Activated CD4-positive, alpha-beta T cell treated with anti-CD3 and anti-CD28 coated beads, Interleukin-2, amount 50 U/mL, for 16 hours (primary cell): ENCODE measurements at regions not wholly inside any gene's neighbourhood (a gene's known extent, or its start where the extent isn't known, plus 50 kb on each side); places are given as distances from the start of the nearest gene placed in this dataset.

Experiments used
- DNase-seq: peaks from one replicate; pipeline ENCODE4 v3.0.0-alpha.2; 2020

GRCh38 chr3:103685939-103686338 lies 1251.1 kb downstream of the ZPLD1 start:
- no peak for DNase-seq

GRCh38 chr3:103690536-103690935 lies 1255.7 kb downstream of the ZPLD1 start:
- no peak for DNase-seq

DNA sequence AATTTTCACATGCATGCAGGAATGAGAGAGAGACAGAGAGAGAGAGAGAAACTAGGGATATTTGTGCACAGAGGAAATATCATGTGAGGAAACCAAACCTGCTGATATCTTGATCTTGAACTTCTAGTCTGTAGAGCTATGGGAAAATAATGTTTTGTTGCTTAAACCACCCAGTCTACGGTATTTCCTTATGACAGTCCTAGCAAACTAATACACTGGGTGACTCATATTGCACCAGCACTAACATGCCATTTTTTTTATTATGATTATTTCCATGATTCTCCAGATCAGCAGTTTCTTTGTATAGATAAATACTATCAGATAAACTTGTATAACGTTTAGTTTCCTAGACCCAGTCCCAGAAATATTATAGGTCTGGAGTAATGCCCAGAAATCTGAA lies 1259.0 kb downstream of the ZPLD1 start:
- no peak for DNase-seq

- no peak for DNase-seq
Observed at GRCh38 chr3:103698646-103699045, 1263.8 kb downstream of the ZPLD1 start.

- DNase-seq = no peak
Observed at GRCh38 chr3:103699228-103699627, 1264.4 kb downstream of the ZPLD1 start.

- DNase-seq = no peak
Observed at GRCh38 chr3:103705641-103706040, 1270.8 kb downstream of the ZPLD1 start.

GRCh38 chr3:103706671-103707070 lies 1271.9 kb downstream of the ZPLD1 start:
- no peak for DNase-seq

DNA sequence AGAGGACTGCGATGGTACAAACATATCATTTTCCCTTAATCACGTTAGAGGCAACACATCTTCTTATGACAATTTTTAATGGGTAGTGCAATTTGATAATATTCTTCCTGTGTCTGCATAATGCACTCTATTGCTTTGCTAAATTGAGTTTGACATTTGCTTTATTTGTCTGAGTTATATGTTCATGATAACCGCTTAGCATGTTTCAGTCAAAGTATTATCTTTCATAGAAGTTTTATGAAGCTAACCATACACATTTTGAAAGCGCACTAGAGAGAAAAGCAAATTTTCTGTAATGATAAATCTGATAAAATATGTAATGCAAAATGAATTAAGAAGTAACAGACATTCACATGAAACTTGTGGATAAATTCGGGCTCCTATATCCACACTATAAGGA lies 1276.9 kb downstream of the ZPLD1 start:
- DNase-seq = no peak

- DNase-seq = no peak
Observed at GRCh38 chr3:103712320-103713008, 1277.6 kb downstream of the ZPLD1 start.

DNA sequence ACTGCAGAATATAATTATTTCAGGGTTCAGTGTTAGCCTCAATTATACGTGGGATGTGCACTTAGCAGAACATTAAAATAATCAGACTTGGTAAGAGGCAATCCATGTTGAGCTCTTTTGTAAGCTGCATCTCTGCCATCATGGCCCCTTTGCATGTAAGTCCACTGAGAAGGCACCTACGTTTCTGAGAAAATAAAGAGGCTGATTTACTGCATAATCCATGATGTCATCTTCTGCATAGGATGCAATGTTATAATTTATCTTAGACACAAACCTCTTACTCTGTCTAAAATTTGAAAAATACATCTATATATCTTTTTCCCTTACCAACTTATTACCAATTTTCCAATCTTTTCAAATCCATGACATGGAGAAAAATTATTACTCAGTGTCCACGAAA lies 1294.7 kb downstream of the ZPLD1 start:
- DNase-seq = no peak

DNA sequence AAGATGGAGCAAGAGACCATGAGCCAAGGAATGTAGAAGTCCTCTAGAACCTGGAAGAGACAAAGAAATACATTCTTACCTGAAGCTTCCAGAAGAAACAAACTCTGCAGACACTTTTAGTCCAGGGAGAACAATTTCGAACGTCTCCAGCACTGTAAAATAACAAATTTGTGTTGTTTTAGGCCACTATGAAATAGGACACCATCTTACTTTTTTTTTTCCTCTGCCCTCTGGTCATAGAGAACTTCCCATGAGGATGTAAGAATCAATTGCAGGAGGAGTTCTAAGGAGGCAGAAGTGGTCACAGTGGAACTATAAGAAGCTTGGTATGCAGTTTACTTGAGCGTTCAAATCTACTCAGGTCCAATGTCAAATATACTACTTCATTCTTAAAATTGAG lies 1295.9 kb downstream of the ZPLD1 start:
- no peak for DNase-seq

DNA sequence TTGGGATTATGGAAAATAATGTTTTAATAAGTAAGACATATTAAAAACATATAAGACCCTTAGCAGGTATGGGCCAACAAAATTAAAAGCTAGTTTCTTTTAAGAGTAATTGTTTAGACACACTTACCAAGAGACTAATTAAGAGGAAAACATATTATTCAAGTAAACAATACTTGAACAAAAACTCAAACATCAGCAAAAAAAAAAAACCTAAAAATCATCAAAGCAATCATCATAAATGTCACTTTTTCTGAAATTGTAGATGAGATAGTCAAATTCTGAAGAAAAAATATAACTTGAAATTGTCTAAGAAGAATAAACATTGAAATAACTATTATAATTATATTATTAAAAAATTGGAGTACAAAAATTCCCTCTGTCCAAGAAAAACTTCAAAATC lies 1318.2 kb downstream of the ZPLD1 start:
- DNase-seq = no peak

- no peak for DNase-seq
Observed at GRCh38 chr3:103767635-103768034, 1332.8 kb downstream of the ZPLD1 start.

DNA sequence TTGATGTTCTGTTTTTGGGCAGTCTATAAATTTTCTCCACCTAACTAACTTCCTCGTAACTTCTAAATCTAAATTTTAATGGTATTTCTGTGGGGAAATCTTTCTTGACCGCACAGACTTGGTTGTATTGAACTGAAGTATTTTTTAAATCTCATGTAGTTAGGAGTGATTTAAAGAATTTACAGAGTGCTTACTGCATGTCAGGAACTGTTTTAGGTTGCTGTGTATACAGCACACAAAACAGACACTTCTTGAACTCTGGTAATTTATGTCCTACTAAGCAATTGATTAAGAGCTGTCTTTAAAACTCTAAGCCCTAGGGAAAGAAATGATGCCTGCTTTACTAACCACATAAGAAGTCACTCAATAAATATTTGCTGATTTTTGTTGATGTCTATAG lies 1350.2 kb downstream of the ZPLD1 start:
- no peak for DNase-seq

DNA sequence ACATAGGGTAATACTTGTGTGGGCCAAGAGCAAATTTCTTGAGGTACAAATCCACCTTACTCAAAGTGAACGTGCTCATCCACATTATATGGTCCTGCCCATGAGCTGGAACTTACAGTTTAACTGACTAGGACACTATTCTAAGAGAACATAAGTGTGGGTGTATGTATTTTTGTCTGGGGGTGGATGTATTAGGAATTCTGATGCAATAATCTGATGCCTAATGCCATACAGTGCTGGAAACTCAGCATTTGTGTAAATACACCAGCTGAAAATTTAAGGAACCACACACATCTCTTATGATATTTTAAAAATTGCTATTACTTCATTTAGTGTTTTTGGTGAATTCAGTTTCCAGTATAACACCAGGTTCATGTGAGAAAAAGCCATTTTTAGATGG lies 1350.7 kb downstream of the ZPLD1 start:
- no peak for DNase-seq

GRCh38 chr3:103786296-103786695 lies 1351.5 kb downstream of the ZPLD1 start:
- DNase-seq = no peak

GRCh38 chr3:103787164-103787871 lies 1352.5 kb downstream of the ZPLD1 start:
- no peak for DNase-seq

GRCh38 chr3:103787879-103788278 lies 1353.1 kb downstream of the ZPLD1 start:
- no peak for DNase-seq

DNA sequence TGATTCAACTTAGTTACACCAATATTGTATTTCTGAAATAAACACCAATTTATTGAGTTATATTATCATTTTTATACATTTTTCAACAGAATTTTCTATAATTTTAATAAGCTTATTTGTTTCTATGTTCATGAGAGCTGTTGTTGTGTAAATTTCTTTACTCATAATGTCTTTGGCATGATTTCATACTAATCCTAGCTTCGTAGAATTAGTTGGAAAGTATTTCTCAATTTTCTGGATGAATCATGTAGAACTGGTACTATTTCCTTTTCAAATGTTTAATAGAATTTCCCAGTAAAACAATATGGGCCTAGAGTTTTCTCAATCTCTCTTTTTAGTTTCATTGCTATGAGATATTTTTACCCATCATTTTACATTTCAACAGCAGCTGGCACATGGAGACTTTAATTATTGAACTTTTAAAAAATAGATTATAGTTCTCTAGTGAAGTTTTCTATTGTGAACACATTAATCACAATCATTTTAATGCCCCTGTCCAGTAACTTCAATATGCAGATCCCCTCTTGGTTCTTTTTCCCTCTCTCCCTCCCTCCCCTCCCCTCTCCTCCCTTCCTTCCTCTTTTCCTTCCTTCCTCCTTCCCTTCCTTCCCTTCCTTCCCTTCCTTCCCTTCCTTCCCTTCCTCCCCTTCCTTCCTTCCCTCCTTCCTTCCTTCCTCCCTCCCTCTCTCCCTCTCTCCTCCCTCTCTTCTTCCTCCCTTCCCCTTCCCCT lies 1357.1 kb downstream of the ZPLD1 start:
- no peak for DNase-seq

DNA sequence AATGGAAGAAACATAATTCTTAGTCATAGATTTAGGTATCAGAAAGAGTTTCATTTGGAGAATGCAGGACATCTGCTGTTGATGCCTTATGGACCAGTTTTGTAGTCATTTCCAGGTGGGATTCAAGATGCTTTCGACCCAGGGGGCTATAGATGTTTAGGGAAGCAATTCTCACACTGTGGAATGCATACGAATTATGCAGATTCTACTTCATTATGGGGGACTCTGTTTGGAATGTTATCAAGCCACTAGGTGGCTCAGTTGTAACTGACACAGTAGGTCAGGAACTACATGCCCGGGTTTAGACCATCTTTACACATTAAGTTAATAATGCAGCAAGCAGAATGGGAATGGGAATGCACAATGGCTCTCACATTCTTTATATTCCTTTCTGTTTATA lies 1359.8 kb downstream of the ZPLD1 start:
- DNase-seq = no peak

DNA sequence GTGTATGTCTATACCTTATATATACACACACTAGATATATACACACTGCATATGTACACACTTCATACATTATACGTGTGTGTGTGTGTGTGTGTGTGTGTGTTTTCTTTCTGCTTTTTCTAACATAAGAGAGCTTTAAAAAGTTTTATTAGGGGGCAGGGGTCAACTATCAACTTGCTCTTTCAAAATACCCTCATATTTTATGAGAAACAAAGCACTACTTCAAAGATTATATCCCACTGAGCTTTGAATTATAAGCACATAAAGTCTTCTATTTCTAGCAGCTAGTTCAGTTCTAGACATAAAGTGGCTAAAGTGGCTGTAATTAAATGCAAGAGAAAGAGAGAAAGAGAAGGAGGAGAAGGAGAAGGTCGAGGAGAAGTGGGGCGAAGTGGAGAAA lies 1361.3 kb downstream of the ZPLD1 start:
- DNase-seq = no peak

GRCh38 chr3:103803787-103804186 lies 1369.0 kb downstream of the ZPLD1 start:
- no peak for DNase-seq

- DNase-seq = no peak
Observed at GRCh38 chr3:103810167-103810566, 1375.4 kb downstream of the ZPLD1 start.

DNA sequence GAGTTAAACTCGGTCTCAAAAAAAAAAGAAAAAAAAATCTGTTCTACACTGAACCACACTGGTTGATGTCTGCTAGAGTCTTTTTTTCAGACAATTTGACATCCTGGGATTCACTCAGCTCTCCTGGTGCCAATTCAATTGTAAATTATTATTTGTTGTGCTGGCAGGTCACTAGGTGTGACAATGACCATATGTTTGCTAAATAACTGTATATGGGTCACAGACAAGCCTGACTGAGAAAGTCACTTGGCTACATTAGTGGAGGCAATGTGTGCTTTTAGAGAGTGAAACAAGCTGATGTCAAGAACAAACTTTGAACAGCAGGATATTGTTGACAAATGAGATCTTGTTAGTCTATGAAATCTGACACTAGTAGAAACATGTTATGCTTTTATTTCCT lies 1379.1 kb downstream of the ZPLD1 start:
- no peak for DNase-seq
